ENCODE measurements at regions not wholly inside any gene's neighbourhood (a gene's known extent, or its start where the extent isn't known, plus 50 kb on each side); places are given as distances from the start of the nearest gene placed in this dataset.

DNA sequence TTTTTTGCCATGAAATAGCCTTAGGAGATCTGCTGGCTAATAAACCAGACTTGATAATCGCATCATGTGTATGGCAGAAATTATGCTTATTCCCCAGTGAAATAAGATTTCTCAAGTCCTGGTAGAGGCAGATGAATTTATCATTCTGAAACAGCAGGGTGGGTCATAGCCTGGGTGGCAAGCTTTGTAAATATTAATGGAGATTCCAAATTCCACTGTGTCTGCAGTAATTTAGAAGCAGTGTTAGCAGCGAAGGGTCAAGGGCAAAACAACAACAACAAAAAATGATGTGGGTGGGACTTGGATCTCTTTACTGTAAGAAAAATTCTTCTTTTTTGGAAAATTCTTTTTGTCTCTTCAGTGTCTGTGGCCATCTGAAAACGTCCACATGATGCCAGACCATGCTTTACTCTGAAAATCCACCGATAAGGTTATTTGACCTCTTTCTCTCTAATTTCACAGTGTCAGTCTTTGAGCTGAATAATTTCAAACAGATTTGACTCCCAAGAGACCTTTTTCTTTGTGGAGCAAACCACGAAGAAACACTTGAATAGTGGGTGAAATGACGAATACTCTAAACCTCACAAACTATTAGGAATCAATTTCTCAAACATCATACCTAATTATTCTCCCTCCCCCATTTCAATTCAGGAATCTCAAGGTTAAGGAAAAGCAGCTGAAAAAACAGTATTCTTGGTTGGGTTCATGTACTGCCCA, 106.0 kb upstream of the RPS23 start:
- DNase-seq: no peak

DNA sequence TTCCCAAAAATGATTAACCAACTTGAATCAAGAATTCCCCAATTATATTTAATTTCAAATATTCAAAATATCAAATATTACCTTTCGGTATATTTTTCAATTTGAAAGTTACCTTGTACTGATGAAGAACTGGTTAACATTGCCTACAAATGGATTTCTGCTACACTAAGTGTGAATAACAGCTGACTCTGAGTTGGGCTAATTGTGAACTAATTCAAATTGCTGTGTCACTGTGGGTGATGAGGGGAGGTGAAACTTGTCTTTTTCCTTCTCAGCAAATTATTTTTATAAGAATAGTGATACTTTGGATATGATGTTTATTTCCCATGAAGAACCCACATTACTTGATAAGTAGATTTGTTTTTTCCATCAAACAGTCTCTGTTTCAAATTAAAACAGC, 103.4 kb upstream of the RPS23 start:
- DNase-seq: no peak

- no peak for DNase-seq
These were observed 98.2 kb upstream of the RPS23 start for GRCh38 chr5:82376307-82376706.

DNA sequence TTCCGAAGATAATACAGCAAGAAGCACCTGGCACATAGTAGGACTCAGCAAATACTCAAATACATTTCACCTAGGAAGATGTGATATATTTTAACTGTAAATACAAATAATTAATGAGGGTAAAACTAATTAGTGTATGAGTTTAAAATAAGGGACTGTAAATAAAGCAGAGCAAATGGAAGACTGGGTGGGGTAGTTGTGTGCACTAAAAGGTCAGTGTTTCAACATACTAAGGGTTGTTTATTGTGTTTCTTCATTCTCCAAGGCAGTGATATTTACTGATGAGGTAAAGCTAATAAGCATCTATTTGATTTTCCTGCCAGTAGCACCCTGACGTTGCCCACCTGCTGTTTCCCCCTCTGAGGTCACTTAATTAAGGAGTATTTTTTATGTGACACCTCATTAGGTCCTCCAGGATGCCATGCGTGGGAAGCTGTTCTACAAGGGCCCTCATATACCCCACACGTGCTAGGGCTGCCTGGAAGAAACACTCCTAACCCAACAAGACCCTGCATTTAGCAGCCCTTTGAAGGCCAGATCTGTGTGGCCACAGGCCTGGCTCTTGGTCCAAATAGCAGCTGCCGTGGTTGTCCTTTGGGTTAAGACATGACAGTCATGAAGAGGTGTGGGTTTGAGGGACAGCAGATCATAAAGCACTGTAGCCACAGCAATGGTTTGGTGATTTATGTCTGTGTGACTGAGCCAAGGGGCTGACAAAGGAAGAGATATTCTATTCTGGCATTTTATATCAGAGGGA, 97.5 kb upstream of the RPS23 start:
- no peak for DNase-seq

DNA sequence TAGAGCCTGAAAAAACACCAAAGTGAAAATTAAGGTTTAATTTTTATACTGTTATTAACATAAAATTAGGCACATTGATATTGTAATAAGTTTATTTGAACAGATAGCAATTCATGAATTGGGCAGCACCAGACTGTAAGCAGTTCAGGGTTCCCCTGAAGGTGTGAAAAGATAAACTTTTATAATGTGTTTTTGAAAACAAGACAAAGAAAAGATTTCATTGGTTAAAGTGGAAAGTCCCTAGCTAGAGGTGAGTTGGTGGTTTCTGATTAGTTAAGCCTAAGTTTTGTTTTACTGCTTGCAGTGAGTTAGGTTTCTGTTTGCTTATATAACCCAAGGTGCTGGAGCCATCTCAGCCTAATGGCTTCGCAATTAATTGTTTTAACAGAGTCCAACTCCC, 96.5 kb upstream of the RPS23 start:
- no peak for DNase-seq

- no peak for DNase-seq
These were observed 89.8 kb upstream of the RPS23 start for GRCh38 chr5:82367930-82368329.

- DNase-seq: peak; percentile 53
These were observed 87.6 kb upstream of the RPS23 start for GRCh38 chr5:82365744-82366228.

- DNase-seq: no peak
These were observed 86.9 kb upstream of the RPS23 start for GRCh38 chr5:82365026-82365425.

DNA sequence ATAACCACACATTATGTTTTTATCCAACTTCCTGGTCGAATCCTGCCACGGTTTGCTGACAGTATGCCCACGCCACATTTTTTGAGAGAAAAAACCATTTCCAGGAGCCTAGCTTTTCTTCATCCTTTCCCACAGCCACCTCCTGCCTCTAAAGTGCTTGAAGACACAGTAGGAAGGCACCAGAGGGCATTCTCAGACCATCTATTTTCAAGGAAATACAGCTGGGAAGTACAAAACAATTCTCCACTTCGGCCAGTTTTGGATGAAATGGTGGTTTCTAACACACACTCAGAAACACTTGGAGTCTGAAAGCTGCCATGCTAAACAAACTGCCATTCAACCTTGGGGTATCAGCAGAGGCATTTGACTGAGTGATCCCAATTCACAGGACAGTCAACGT, 86.3 kb upstream of the RPS23 start:
- DNase-seq: no peak

DNA sequence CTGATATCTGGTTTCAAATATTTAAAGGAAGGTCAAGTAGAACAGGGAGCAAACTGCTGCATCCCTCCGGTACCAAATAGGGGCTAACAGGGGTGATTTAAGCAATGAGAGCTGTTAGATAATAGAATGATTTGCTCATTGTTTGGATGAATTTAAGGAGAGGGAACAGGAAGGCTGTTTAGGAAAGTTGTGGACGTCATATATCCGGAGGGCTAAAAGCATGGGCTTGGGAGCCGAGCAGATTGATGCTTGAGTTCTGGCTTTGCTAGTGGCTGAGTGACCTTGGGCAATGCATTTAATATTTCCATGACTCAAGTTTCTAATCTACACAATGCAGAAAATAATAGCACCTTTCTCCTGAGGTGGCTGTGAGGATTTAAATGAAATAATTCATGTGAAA, 85.4 kb upstream of the RPS23 start:
- DNase-seq: no peak

DNA sequence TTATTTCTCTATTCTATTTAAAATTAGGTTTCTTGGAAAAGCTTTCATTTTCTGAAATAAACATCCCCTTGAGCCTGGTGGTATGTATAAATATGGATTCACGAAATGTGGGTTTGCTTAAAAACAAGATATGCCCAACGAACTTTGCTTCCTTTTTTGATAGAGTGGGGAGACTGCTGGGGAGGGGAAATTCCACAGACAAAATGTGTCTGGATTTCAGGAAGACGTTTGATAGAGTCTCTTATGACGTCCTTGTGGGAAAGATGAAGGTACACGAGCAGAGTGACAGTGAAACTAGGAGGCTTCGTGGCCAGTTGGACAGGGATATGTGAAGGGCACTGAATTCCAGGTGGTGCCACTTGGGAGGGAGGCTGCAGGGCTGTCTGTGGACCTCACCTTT, 84.5 kb upstream of the RPS23 start:
- DNase-seq: peak; percentile 29

- DNase-seq: no peak
These were observed 81.9 kb upstream of the RPS23 start for GRCh38 chr5:82360022-82360421.

GRCh38 chr5:82359272-82359671, 81.1 kb upstream of the RPS23 start:
- DNase-seq: no peak

- no peak for DNase-seq
These were observed 80.3 kb upstream of the RPS23 start for GRCh38 chr5:82358457-82358856.

DNA sequence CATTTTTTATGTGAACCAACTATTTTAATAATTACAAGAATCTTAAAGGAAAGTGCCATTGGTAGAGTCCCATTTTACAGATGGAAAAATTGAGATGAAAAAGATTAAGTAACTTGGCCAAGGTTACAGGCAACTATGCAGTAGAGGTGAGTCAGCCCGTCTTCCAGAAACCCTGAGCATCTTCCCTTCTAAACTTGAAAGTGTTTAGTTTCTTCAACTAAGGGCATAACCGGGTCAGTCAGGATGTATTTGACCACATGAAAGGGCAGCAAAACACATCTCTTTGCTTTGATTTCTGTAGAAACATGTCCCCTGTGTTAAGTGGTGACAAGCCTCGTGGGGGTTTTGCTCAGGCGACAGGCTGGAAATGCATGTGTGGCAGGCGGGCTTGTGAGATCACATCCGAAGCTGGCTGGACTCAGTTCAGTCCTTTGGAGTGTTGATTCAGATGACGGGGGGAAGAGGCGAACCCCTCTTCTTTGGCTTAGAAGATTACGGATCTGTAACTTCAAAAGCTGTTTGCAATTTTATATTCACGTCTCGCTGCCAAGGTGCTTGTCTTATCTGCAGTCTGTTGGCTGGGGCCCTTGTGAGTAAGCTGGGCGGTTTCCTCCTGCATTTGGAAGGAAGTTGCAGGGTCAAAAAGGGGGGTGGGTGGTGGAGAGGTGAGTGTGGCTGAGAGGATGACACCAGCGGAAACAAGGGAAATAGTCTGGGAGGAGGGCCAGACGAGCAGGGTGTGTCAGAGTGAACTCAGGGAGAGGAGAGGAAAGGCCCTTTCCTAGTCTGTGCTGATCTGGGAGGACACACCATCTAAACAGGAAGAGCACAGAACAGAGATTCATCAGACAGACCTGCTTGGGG, 78.9 kb upstream of the RPS23 start:
- DNase-seq: peak; percentile 54

- no peak for DNase-seq
These were observed 77.9 kb upstream of the RPS23 start for GRCh38 chr5:82356021-82356420.

DNA sequence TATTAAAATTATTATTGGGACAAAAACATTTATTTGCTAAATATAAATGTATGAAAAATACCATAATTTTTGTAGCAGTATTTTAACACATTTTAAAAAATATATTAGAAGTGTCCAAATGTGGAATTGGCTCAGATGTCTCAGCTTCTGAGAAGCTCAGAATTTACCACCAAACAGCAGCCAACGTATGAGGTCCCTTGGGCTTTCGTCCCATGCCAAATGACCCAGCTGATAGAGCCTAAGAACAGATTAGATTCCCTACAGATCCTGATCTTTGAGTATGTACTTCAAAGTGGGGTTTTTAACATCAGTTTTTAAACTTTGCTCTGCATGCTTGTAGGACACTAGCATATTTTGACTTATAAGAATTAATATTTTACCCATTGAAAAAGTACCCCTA, 77.3 kb upstream of the RPS23 start:
- DNase-seq: no peak

GRCh38 chr5:82355053-82355452, 76.9 kb upstream of the RPS23 start:
- DNase-seq: no peak

DNA sequence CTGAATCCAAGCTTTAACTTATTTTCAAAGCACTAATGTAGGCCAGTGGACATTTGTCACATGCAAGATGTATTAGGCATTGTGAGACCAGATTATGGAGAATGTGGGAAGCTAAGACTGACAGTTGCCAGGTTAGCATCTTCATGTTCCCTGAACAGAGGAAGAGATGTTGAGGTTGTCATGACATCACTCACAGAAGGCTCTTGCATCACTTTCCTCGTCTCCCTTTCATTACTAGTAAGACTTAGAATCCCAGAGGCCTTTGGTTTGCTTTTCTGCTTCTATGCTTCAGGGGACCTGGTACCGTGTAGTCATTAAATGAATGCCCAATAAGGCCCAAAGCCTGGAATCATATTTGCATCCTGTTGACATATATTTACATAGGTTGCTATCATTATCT, 76.4 kb upstream of the RPS23 start:
- DNase-seq: peak; percentile 33

DNA sequence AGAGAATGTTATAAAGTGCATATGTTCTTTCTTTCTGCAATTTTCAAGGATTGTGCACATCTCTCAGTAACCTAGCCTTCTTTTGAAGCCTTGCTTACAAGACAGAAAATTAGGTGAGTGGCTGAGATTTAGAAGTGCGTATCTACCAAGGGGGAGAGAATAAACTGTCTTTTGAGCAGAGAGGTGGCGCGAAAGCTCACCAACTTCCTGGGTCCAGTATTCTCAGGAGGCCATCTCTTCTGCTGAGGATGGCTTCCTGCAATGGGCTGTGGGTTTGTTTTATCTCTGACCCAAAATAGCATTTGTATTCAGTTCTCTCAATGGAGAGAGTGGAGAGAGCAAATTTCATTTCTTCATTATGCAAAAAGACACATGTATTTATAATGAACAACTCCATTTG, 75.4 kb upstream of the RPS23 start:
- no peak for DNase-seq

DNA sequence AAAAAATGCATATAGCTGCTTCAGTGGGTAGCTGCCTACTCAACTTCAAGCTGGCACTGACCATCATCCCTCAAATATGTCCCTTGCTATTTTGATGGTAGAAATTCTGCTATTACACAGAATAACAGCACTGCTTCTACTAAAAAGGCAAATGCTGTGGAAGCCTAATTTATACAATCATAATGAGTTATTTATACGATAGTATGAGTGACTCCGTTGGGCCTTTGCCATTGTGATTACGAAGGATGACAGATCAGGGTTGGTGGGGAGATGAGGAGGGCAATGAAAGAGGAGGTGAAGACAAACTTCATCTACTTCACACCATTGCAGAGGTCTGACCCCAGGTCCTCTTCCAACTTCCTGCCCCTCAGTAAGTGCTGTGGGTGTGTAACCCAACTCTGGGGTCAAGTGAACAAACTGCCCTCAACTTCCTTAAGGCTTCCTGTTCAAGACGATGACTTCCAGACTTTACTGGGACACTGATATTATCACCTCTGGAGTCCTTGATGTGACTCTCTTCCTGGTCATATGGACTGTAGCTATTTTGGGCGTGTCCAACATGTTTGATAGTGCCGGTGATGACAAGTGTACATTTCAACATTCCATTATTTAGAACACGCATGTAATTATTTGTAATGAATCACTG, 74.1 kb upstream of the RPS23 start:
- no peak for DNase-seq

GRCh38 chr5:82351754-82352145, 73.6 kb upstream of the RPS23 start:
- peak; percentile 67 for DNase-seq

DNA sequence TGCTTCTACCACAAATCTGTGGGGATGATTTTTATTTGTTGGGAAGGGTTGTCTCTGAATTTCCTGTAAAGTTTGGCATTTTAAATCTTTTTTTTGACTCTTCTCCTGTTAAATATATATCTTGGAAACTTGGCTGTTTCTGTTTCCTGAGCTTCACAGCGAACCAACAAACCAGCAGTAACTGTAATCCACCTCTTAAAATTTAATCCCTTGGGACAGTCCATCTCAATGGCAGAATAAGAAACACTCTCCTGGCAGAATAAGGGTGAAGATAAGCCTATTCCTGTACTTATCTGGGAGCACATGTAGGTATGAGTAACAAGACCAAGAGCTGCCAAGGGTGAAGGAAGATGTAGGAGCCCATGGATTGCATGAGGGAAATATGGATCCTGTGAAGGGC, 73.1 kb upstream of the RPS23 start:
- DNase-seq: no peak
